Neuron (in vitro differentiated cells): ENCODE measurements at regions not wholly inside any gene's neighbourhood (a gene's known extent, or its start where the extent isn't known, plus 50 kb on each side); places are given as distances from the start of the nearest gene placed in this dataset.

Experiments
- H2AFZ ChIP-seq: one replicate; pipeline ENCODE4 v1.6.1; 2013; ENCODE audit warnings: low read depth, mild to moderate bottlenecking, inconsistent platforms, low read length, moderate library complexity
- H3K27me3 ChIP-seq: one replicate; pipeline ENCODE4 v1.6.1; 2013; ENCODE audit warnings: low read length; ENCODE audit not compliant: insufficient read depth
- H3K36me3 ChIP-seq: one replicate; pipeline ENCODE4 v1.6.1; 2013; ENCODE audit warnings: low read length; ENCODE audit not compliant: insufficient read depth
- H3K4me1 ChIP-seq: one replicate; pipeline ENCODE4 v1.6.1; 2013; ENCODE audit warnings: low read length; ENCODE audit not compliant: insufficient read depth
- H3K4me3 ChIP-seq: 2 replicates; pipeline ENCODE4 v1.5.1; 2013; ENCODE audit warnings: mild to moderate bottlenecking, low read length, moderate library complexity
- H3K9me3 ChIP-seq: one replicate; pipeline ENCODE4 v1.6.1; 2013; ENCODE audit warnings: low read length

- Histone ChIP-seq H3K36me3 (no peaks in the 10 kb centered on the region), H3K27me3 (no peaks in the 10 kb centered on the region), H3K4me3 (no peak overlapping the region), H3K9me3 (no peaks in the 10 kb centered on the region), H3K4me1 (no peaks in the 10 kb centered on the region), H2AFZ (no peak overlapping the region)
Observed at GRCh38 chr2:59875836-59876235, 677.6 kb downstream of the BCL11A start.

- Histone ChIP-seq H3K4me3 (no peak overlapping the region), H3K36me3 (no peaks in the 10 kb centered on the region), H2AFZ (no peak overlapping the region), H3K27me3 (no peaks in the 10 kb centered on the region), H3K9me3 (no peaks in the 10 kb centered on the region), H3K4me1 (no peaks in the 10 kb centered on the region)
Observed at GRCh38 chr2:59874971-59875755, 678.3 kb downstream of the BCL11A start.

- no peaks in the 10 kb centered on the region for H3K27me3 ChIP-seq
- H3K4me3 ChIP-seq, result no peak overlapping the region
- no peak overlapping the region for H2AFZ ChIP-seq
- no peaks in the 10 kb centered on the region for H3K36me3 ChIP-seq
- H3K4me1 ChIP-seq, result no peaks in the 10 kb centered on the region
- H3K9me3 ChIP-seq, result no peaks in the 10 kb centered on the region
Observed at GRCh38 chr2:59874361-59874760, 679.1 kb downstream of the BCL11A start.

GRCh38 chr2:59871830-59872229 lies 681.6 kb downstream of the BCL11A start:
- no peaks in the 10 kb centered on the region for H3K4me1 ChIP-seq
- H3K9me3 ChIP-seq, result no peaks in the 10 kb centered on the region
- no peak overlapping the region for H2AFZ ChIP-seq
- H3K36me3 ChIP-seq, result no peaks in the 10 kb centered on the region
- H3K27me3 ChIP-seq, result no peaks in the 10 kb centered on the region
- H3K4me3 ChIP-seq, result no peak overlapping the region

- H3K4me1 ChIP-seq, result no peaks in the 10 kb centered on the region
- no peak overlapping the region for H2AFZ ChIP-seq
- no peaks in the 10 kb centered on the region for H3K27me3 ChIP-seq
- no peak overlapping the region for H3K4me3 ChIP-seq
- no peaks in the 10 kb centered on the region for H3K9me3 ChIP-seq
- no peaks in the 10 kb centered on the region for H3K36me3 ChIP-seq
Observed at GRCh38 chr2:59868981-59869380, 684.5 kb downstream of the BCL11A start.

GRCh38 chr2:59866436-59866835 lies 687.0 kb downstream of the BCL11A start:
- Histone ChIP-seq H3K4me1 (no peaks in the 10 kb centered on the region), H2AFZ (no peak overlapping the region), H3K4me3 (no peak overlapping the region), H3K9me3 (no peaks in the 10 kb centered on the region), H3K36me3 (no peaks in the 10 kb centered on the region), H3K27me3 (no peaks in the 10 kb centered on the region)

GRCh38 chr2:59858540-59858939 lies 694.9 kb downstream of the BCL11A start:
- no peaks in the 10 kb centered on the region for H3K27me3 ChIP-seq
- no peak overlapping the region for H2AFZ ChIP-seq
- H3K36me3 ChIP-seq, result no peaks in the 10 kb centered on the region
- H3K4me1 ChIP-seq, result no peaks in the 10 kb centered on the region
- H3K4me3 ChIP-seq, result no peak overlapping the region
- no peaks in the 10 kb centered on the region for H3K9me3 ChIP-seq

GRCh38 chr2:59857109-59857508 lies 696.3 kb downstream of the BCL11A start:
- H3K4me1 ChIP-seq, result no peaks in the 10 kb centered on the region
- H2AFZ ChIP-seq, result no peak overlapping the region
- no peak overlapping the region for H3K4me3 ChIP-seq
- no peaks in the 10 kb centered on the region for H3K9me3 ChIP-seq
- no peaks in the 10 kb centered on the region for H3K36me3 ChIP-seq
- H3K27me3 ChIP-seq, result no peaks in the 10 kb centered on the region

- Histone ChIP-seq H3K27me3 (no peaks in the 10 kb centered on the region), H3K4me1 (no peaks in the 10 kb centered on the region), H3K36me3 (no peaks in the 10 kb centered on the region), H2AFZ (no peak overlapping the region), H3K4me3 (no peak overlapping the region), H3K9me3 (no peaks in the 10 kb centered on the region)
Observed at GRCh38 chr2:59856391-59856790, 697.1 kb downstream of the BCL11A start.

GRCh38 chr2:59853032-59853431 lies 700.4 kb downstream of the BCL11A start:
- Histone ChIP-seq H3K4me3 (no peak overlapping the region), H3K27me3 (no peaks in the 10 kb centered on the region), H2AFZ (no peak overlapping the region), H3K36me3 (no peaks in the 10 kb centered on the region), H3K9me3 (no peaks in the 10 kb centered on the region), H3K4me1 (no peaks in the 10 kb centered on the region)

- Histone ChIP-seq H3K4me3 (no peak overlapping the region), H3K4me1 (no peaks in the 10 kb centered on the region), H3K9me3 (no peaks in the 10 kb centered on the region), H3K27me3 (no peaks in the 10 kb centered on the region), H3K36me3 (no peaks in the 10 kb centered on the region), H2AFZ (no peak overlapping the region)
Observed at GRCh38 chr2:59851836-59852475, 701.5 kb downstream of the BCL11A start.

- H2AFZ ChIP-seq, result no peak overlapping the region
- no peaks in the 10 kb centered on the region for H3K27me3 ChIP-seq
- H3K4me1 ChIP-seq, result no peaks in the 10 kb centered on the region
- no peaks in the 10 kb centered on the region for H3K9me3 ChIP-seq
- H3K4me3 ChIP-seq, result no peak overlapping the region
- H3K36me3 ChIP-seq, result no peaks in the 10 kb centered on the region
Observed at GRCh38 chr2:59850554-59850953, 702.9 kb downstream of the BCL11A start.

GRCh38 chr2:59833941-59834340 lies 719.5 kb downstream of the BCL11A start:
- Histone ChIP-seq H3K27me3 (no peaks in the 10 kb centered on the region), H3K4me1 (no peaks in the 10 kb centered on the region), H3K36me3 (no peaks in the 10 kb centered on the region), H3K9me3 (no peaks in the 10 kb centered on the region), H3K4me3 (no peak overlapping the region), H2AFZ (no peak overlapping the region)
